Naive B cell (primary cell): ENCODE measurements at regions not wholly inside any gene's neighbourhood (a gene's known extent, or its start where the extent isn't known, plus 50 kb on each side); places are given as distances from the start of the nearest gene placed in this dataset.
"Not testable (repeated sequence)": the region's sequence is repeated elsewhere in the genome, so short reads cannot be mapped to it uniquely, and the experiment has no call there.

Experiments used
- ATAC-seq, 2 donors: fragments of 150-1000 bp; cut with Tn5 transposase; 2 replicates each; pipeline ENCODE4 v1.10.0; 2021; ENCODE audit warnings: low read depth in 2 of 2, mild to moderate bottlenecking in 2 of 2, moderate library complexity in 2 of 2
- DNase-seq: peaks from one replicate; pipeline ENCODE4 v3.0.0; 2022
- H3K27ac Mint-ChIP-seq, 6 donors: one replicate each; pipeline ENCODE4 v1.8.0; 2020 to 2022; ENCODE audit warnings: mild to moderate bottlenecking in 6 of 6, mixed read lengths in 6 of 6, moderate library complexity in 5 of 6, inconsistent platforms in 2 of 6
- H3K27me3 Mint-ChIP-seq, 3 donors: one replicate each; pipeline ENCODE4 v1.8.0; 2021 to 2022; ENCODE audit warnings: mixed read lengths in 3 of 3, mild to moderate bottlenecking in 1 of 3
- H3K36me3 Mint-ChIP-seq, 2 donors: one replicate each; pipeline ENCODE4 v1.8.0; 2020 to 2022; ENCODE audit warnings: mixed read lengths in 2 of 2, inconsistent platforms in 1 of 2, mild to moderate bottlenecking in 1 of 2
- H3K4me1 Mint-ChIP-seq, 3 donors: one replicate each; pipeline ENCODE4 v1.8.0; 2020 to 2022; ENCODE audit warnings: mixed read lengths in 3 of 3, inconsistent platforms in 1 of 3, mild to moderate bottlenecking in 1 of 3, moderate library complexity in 1 of 3
- H3K4me3 Mint-ChIP-seq, 8 donors: one replicate each; pipeline ENCODE4 v1.8.0; 2020 to 2022; ENCODE audit warnings: mild to moderate bottlenecking in 8 of 8, mixed read lengths in 8 of 8, moderate library complexity in 8 of 8, inconsistent platforms in 2 of 8
- H3K9me3 Mint-ChIP-seq, 7 donors: one replicate each; pipeline ENCODE4 v1.8.0; 2020 to 2022; ENCODE audit warnings: mixed read lengths in 7 of 7, mild to moderate bottlenecking in 5 of 7, inconsistent platforms in 2 of 7, moderate library complexity in 1 of 7

- no peaks in the 10 kb centered on the region for H3K4me1 Mint-ChIP-seq
- no peak overlapping the region for H3K27ac Mint-ChIP-seq
- no peak for DNase-seq
- no peaks in the 10 kb centered on the region for H3K27me3 Mint-ChIP-seq
- no peak for ATAC-seq
- H3K9me3 Mint-ChIP-seq = peaks cover 0 to 7% (median 5%) of the 10 kb centered on the region in 7 donors
- H3K4me3 Mint-ChIP-seq = no peak overlapping the region
- no peaks in the 10 kb centered on the region for H3K36me3 Mint-ChIP-seq
These were observed 425.9 kb downstream of the EPHA3 start for GRCh38 chr3:89533275-89533674.

GRCh38 chr3:89554587-89554986, 447.2 kb downstream of the EPHA3 start:
- H3K4me3 Mint-ChIP-seq = not testable (repeated sequence)

GRCh38 chr3:89558711-89559110, 451.3 kb downstream of the EPHA3 start:
- Mint-ChIP-seq H3K36me3 (no peaks in the 10 kb centered on the region), H3K27me3 (no peaks in the 10 kb centered on the region), H3K9me3 (peaks cover 0 to 25% (median 4%) of the 10 kb centered on the region in 7 donors), H3K4me1 (no peaks in the 10 kb centered on the region), H3K4me3 (no peak overlapping the region), H3K27ac (no peak overlapping the region)
- DNase-seq (no peak), ATAC-seq (no peak)

More at GRCh38 chr3:89554587-89554986, 447.2 kb downstream of the EPHA3 start:
- not testable (repeated sequence) for H3K27ac Mint-ChIP-seq, ATAC-seq, H3K4me1 Mint-ChIP-seq, H3K36me3 Mint-ChIP-seq, H3K27me3 Mint-ChIP-seq, DNase-seq
- H3K9me3 Mint-ChIP-seq = peaks cover 0 to 25% (median 4%) of the 10 kb centered on the region in 7 donors

GRCh38 chr3:89560568-89560967, 453.1 kb downstream of the EPHA3 start:
- H3K4me1 Mint-ChIP-seq = no peaks in the 10 kb centered on the region
- H3K4me3 Mint-ChIP-seq = no peak overlapping the region
- no peaks in the 10 kb centered on the region for H3K36me3 Mint-ChIP-seq
- no peaks in the 10 kb centered on the region for H3K27me3 Mint-ChIP-seq
- ATAC-seq (no peak), DNase-seq (no peak)
- peaks cover 0 to 25% (median 9%) of the 10 kb centered on the region in 7 donors for H3K9me3 Mint-ChIP-seq
- H3K27ac Mint-ChIP-seq = no peak overlapping the region

GRCh38 chr3:89562373-89562772, 455.0 kb downstream of the EPHA3 start:
- no peak for DNase-seq
- H3K4me3 Mint-ChIP-seq = no peak overlapping the region
- no peak for ATAC-seq
- H3K27me3 Mint-ChIP-seq = no peaks in the 10 kb centered on the region
- H3K36me3 Mint-ChIP-seq = no peaks in the 10 kb centered on the region
- no peak overlapping the region for H3K27ac Mint-ChIP-seq
- H3K4me1 Mint-ChIP-seq = no peaks in the 10 kb centered on the region
- peaks cover 0 to 24% (median 15%) of the 10 kb centered on the region in 7 donors for H3K9me3 Mint-ChIP-seq

GRCh38 chr3:89565098-89565497, 457.7 kb downstream of the EPHA3 start:
- H3K27me3 Mint-ChIP-seq = no peaks in the 10 kb centered on the region
- H3K9me3 Mint-ChIP-seq = peaks cover 0 to 20% (median 15%) of the 10 kb centered on the region in 7 donors
- H3K36me3 Mint-ChIP-seq = no peaks in the 10 kb centered on the region
- no peaks in the 10 kb centered on the region for H3K4me1 Mint-ChIP-seq
- H3K4me3 Mint-ChIP-seq = no peak overlapping the region
- ATAC-seq (no peak), DNase-seq (no peak)
- H3K27ac Mint-ChIP-seq = no peak overlapping the region

GRCh38 chr3:89570465-89570864, 463.0 kb downstream of the EPHA3 start:
- DNase-seq (no peak), ATAC-seq (no peak)
- Mint-ChIP-seq H3K36me3 (no peaks in the 10 kb centered on the region), H3K27ac (no peak overlapping the region), H3K4me1 (no peaks in the 10 kb centered on the region), H3K9me3 (peaks cover 2 to 13% (median 9%) of the 10 kb centered on the region in 7 donors), H3K4me3 (no peak overlapping the region), H3K27me3 (no peaks in the 10 kb centered on the region)

- Mint-ChIP-seq H3K27ac (no peak overlapping the region), H3K27me3 (no peaks in the 10 kb centered on the region), H3K4me3 (no peak overlapping the region), H3K4me1 (no peaks in the 10 kb centered on the region), H3K9me3 (peaks cover 0 to 6% (median 4%) of the 10 kb centered on the region in 7 donors), H3K36me3 (no peaks in the 10 kb centered on the region)
- ATAC-seq (no peak), DNase-seq (no peak)
These were observed 463.9 kb downstream of the EPHA3 start for GRCh38 chr3:89571298-89571697.

GRCh38 chr3:89571707-89572106, 464.3 kb downstream of the EPHA3 start:
- Mint-ChIP-seq H3K9me3 (peaks cover 0 to 5% (median 3%) of the 10 kb centered on the region in 7 donors), H3K4me3 (no peak overlapping the region), H3K4me1 (no peaks in the 10 kb centered on the region), H3K27ac (no peak overlapping the region), H3K36me3 (no peaks in the 10 kb centered on the region), H3K27me3 (no peaks in the 10 kb centered on the region)
- no peak for ATAC-seq
- DNase-seq = no peak

GRCh38 chr3:89572261-89572660, 464.8 kb downstream of the EPHA3 start:
- Mint-ChIP-seq H3K36me3 (no peaks in the 10 kb centered on the region), H3K4me1 (no peaks in the 10 kb centered on the region), H3K9me3 (peaks cover 0 to 5% (median 2%) of the 10 kb centered on the region in 7 donors), H3K4me3 (no peak overlapping the region), H3K27me3 (no peaks in the 10 kb centered on the region), H3K27ac (no peak overlapping the region)
- ATAC-seq (no peak), DNase-seq (no peak)

GRCh38 chr3:89576417-89576816, 469.0 kb downstream of the EPHA3 start:
- Mint-ChIP-seq H3K27me3 (no peaks in the 10 kb centered on the region), H3K4me3 (no peak overlapping the region), H3K4me1 (no peaks in the 10 kb centered on the region), H3K9me3 (peaks cover 0 to 2% (median 0%) of the 10 kb centered on the region in 7 donors), H3K27ac (no peak overlapping the region), H3K36me3 (no peaks in the 10 kb centered on the region)
- no peak for DNase-seq
- no peak for ATAC-seq

- H3K4me3 Mint-ChIP-seq = no peak overlapping the region
- no peak for ATAC-seq
- H3K9me3 Mint-ChIP-seq = peaks cover 0 to 2% (median 2%) of the 10 kb centered on the region in 7 donors
- H3K4me1 Mint-ChIP-seq = no peaks in the 10 kb centered on the region
- no peak for DNase-seq
- no peaks in the 10 kb centered on the region for H3K27me3 Mint-ChIP-seq
- no peak overlapping the region for H3K27ac Mint-ChIP-seq
- no peaks in the 10 kb centered on the region for H3K36me3 Mint-ChIP-seq
These were observed 470.5 kb downstream of the EPHA3 start for GRCh38 chr3:89577637-89578530.

GRCh38 chr3:89580859-89581258, 473.4 kb downstream of the EPHA3 start:
- Mint-ChIP-seq H3K36me3 (no peaks in the 10 kb centered on the region), H3K27ac (no peak overlapping the region), H3K9me3 (peaks cover 0 to 2% (median 0%) of the 10 kb centered on the region in 7 donors), H3K27me3 (no peaks in the 10 kb centered on the region), H3K4me3 (no peak overlapping the region), H3K4me1 (no peaks in the 10 kb centered on the region)
- DNase-seq (no peak), ATAC-seq (no peak)

- Mint-ChIP-seq H3K27me3 (no peaks in the 10 kb centered on the region), H3K9me3 (peaks cover 0 to 6% (median 2%) of the 10 kb centered on the region in 7 donors), H3K36me3 (no peaks in the 10 kb centered on the region), H3K4me3 (no peak overlapping the region), H3K4me1 (no peaks in the 10 kb centered on the region), H3K27ac (no peak overlapping the region)
- DNase-seq (no peak), ATAC-seq (no peak)
These were observed 477.0 kb downstream of the EPHA3 start for GRCh38 chr3:89584398-89584797.
